H1 (cell line): ENCODE measurements at regions not wholly inside any gene's neighbourhood (a gene's known extent, or its start where the extent isn't known, plus 50 kb on each side); places are given as distances from the start of the nearest gene placed in this dataset.

Source experiments
- CTCF ChIA-PET: fragments of 300-600 bp; sonication (Branson Sonifier 250); formaldehyde crosslinking; loops from one replicate; lab custom pipeline; 2021; ENCODE audit not compliant: partially characterized antibody; lab: Charles Lee
- POLR2A ChIA-PET: fragments of 300-600 bp; sonication (Branson Sonifier 250); formaldehyde crosslinking; loops from one replicate; lab custom pipeline; 2021; ENCODE audit warnings: inconsistent platforms; ENCODE audit not compliant: partially characterized antibody; lab: Charles Lee
- DNase-seq, 2 experiments: peaks; one replicate each; pipeline versions ENCODE4 v3.0.0 to v3.0.0-alpha.2; 2010 to 2022; ENCODE audit warnings: low spot score in 2 of 2, low read depth in 1 of 2, mixed read lengths in 1 of 2
- FAIRE-seq: peaks from 2 replicates; lab custom pipeline; 2011; peaks lifted over from hg19 to GRCh38; lab: Jason Lieb, UNC
- H2AFZ ChIP-seq: 2 replicates; pipeline ENCODE4 v1.8.1; 2012; ENCODE audit warnings: low read length, inconsistent platforms
- H2AK5ac ChIP-seq: 2 replicates; pipeline ENCODE4 v1.6.1; 2013; ENCODE audit warnings: low read depth, low read length
- H2BK120ac ChIP-seq: replicated peaks from 2 replicates; pipeline ENCODE3; 2013; ENCODE audit warnings: low read depth, low read length, inconsistent platforms
- H2BK12ac ChIP-seq: 2 replicates; pipeline ENCODE4 v1.6.1; 2013; ENCODE audit warnings: low read depth, low read length
- H2BK15ac ChIP-seq: 2 replicates; pipeline ENCODE4 v1.6.1; 2013; ENCODE audit warnings: low read length
- H2BK20ac ChIP-seq: 2 replicates; pipeline ENCODE4 v1.6.1; 2013; ENCODE audit warnings: low read length
- H2BK5ac ChIP-seq: 2 replicates; pipeline ENCODE4 v1.6.1; 2013; ENCODE audit warnings: low read depth, low read length
- H3K14ac ChIP-seq: 2 replicates; pipeline ENCODE4 v1.6.1; 2013; ENCODE audit warnings: inconsistent platforms; ENCODE audit not compliant: insufficient read length
- H3K18ac ChIP-seq: 2 replicates; pipeline ENCODE4 v1.6.1; 2013; ENCODE audit warnings: low read length; ENCODE audit errors: extremely low read depth
- H3K23ac ChIP-seq: 2 replicates; pipeline ENCODE4 v1.6.1; 2013; ENCODE audit warnings: inconsistent platforms; ENCODE audit not compliant: insufficient read length
- H3K23me2 ChIP-seq: 2 replicates; pipeline ENCODE4 v1.6.1; 2013; ENCODE audit warnings: low read depth, low read length
- H3K27ac ChIP-seq: 2 replicates; pipeline ENCODE4 v1.6.1; 2011; ENCODE audit warnings: low read depth, low read length, inconsistent platforms
- H3K27me3 ChIP-seq, 4 experiments: replicated peaks in 1 of 4; 1 replicate in 1 of 4; 2 replicates in 3 of 4; pipeline versions ENCODE4 v1.6.1 to v1.8.1; 2011 to 2013; ENCODE audit warnings: low read length in 3 of 4, mild to moderate bottlenecking in 3 of 4, inconsistent platforms in 2 of 4, mixed read lengths in 2 of 4, moderate library complexity in 1 of 4; ENCODE audit not compliant: control insufficient read depth in 3 of 4, insufficient read depth in 3 of 4; ENCODE audit errors: extremely low read depth in 1 of 4
- H3K36me3 ChIP-seq, 4 experiments: 2 replicates each; pipeline versions ENCODE4 v1.6.1 to v1.8.1; 2011 to 2013; ENCODE audit warnings: mild to moderate bottlenecking in 4 of 4, low read length in 3 of 4, moderate library complexity in 2 of 4, control low read depth in 1 of 4, inconsistent platforms in 1 of 4; ENCODE audit not compliant: insufficient read depth in 4 of 4, control insufficient read depth in 2 of 4
- H3K4ac ChIP-seq: replicated peaks from 2 replicates; pipeline ENCODE3; 2013; ENCODE audit warnings: low read length, low read depth, mixed read lengths, inconsistent platforms; ENCODE audit not compliant: insufficient read length
- H3K4me1 ChIP-seq, 4 experiments: replicated peaks in 1 of 4; 1 replicate in 1 of 4; 2 replicates in 3 of 4; pipeline versions ENCODE4 v1.6.1 to v1.8.1; 2011 to 2013; ENCODE audit warnings: low read length in 3 of 4, inconsistent platforms in 2 of 4, mixed read lengths in 1 of 4; ENCODE audit not compliant: insufficient read depth in 4 of 4, control insufficient read depth in 3 of 4
- H3K4me2 ChIP-seq, 2 experiments: 2 replicates each; pipeline versions ENCODE4 v1.6.1 to v1.8.1; 2011 to 2013; ENCODE audit warnings: low read depth in 2 of 2, low read length in 2 of 2, control low read depth in 1 of 2, inconsistent platforms in 1 of 2, mild to moderate bottlenecking in 1 of 2; ENCODE audit not compliant: insufficient read depth in 1 of 2
- H3K4me3 ChIP-seq, 4 experiments: fragments of 200-600, 300-600 bp in 1 of 4; sonication (generic), shearing (Covaris generic), sonication (Bioruptor Twin) in 1 of 4; 2 replicates each; pipeline versions ENCODE4 v1.5.1 to v1.8.1; 2011 to 2016; ENCODE audit warnings: low read length in 4 of 4, low read depth in 3 of 4, control low read depth in 2 of 4, inconsistent platforms in 2 of 4, mild to moderate bottlenecking in 2 of 4, mixed read lengths in 1 of 4, moderate library complexity in 1 of 4; ENCODE audit not compliant: insufficient read depth in 2 of 4; ENCODE audit errors: extremely low read depth in 1 of 4
- H3K56ac ChIP-seq: replicated peaks from 2 replicates; pipeline ENCODE3; 2013; ENCODE audit warnings: low read depth, mild to moderate bottlenecking, mixed read lengths, low read length, inconsistent platforms; ENCODE audit not compliant: insufficient read length
- H3K79me1 ChIP-seq: 2 replicates; pipeline ENCODE4 v1.6.1; 2013; ENCODE audit warnings: low read depth, low read length, control low read depth
- H3K79me2 ChIP-seq, 2 experiments: 2 replicates each; pipeline versions ENCODE4 v1.6.1 to v1.8.1; 2012 to 2013; ENCODE audit warnings: low read length in 2 of 2, mild to moderate bottlenecking in 2 of 2, inconsistent platforms in 1 of 2; ENCODE audit not compliant: insufficient read depth in 2 of 2, control insufficient read depth in 1 of 2
- H3K9ac ChIP-seq, 4 experiments: replicated peaks in 1 of 4; 1 replicate in 1 of 4; 2 replicates in 3 of 4; pipeline versions ENCODE4 v1.6.1 to v1.8.1; 2011 to 2013; ENCODE audit warnings: low read depth in 3 of 4, low read length in 3 of 4, control low read depth in 2 of 4, mild to moderate bottlenecking in 2 of 4, moderate library complexity in 2 of 4, inconsistent platforms in 1 of 4; ENCODE audit errors: extremely low read depth in 1 of 4
- H3K9me3 ChIP-seq, 2 experiments: 2 replicates each; pipeline versions ENCODE4 v1.6.1 to v1.8.1; 2012 to 2013; ENCODE audit warnings: mild to moderate bottlenecking in 2 of 2, moderate library complexity in 2 of 2, control low read depth in 1 of 2, inconsistent platforms in 1 of 2, low read depth in 1 of 2, low read length in 1 of 2, mixed read lengths in 1 of 2; ENCODE audit not compliant: insufficient read depth in 2 of 2
- H4K20me1 ChIP-seq, 2 experiments: replicated peaks in 1 of 2; 2 replicates each; pipeline versions ENCODE3 to v1.8.1; 2011 to 2013; ENCODE audit warnings: inconsistent platforms in 2 of 2, low read length in 2 of 2, mild to moderate bottlenecking in 1 of 2; ENCODE audit not compliant: insufficient read depth in 2 of 2, control insufficient read depth in 1 of 2
- H4K5ac ChIP-seq: 2 replicates; pipeline ENCODE4 v1.6.1; 2013; ENCODE audit warnings: low read length, low read depth, mixed read lengths, inconsistent platforms; ENCODE audit not compliant: insufficient read length
- H4K8ac ChIP-seq: 2 replicates; pipeline ENCODE4 v1.8.0; 2013; ENCODE audit warnings: mild to moderate bottlenecking, moderate library complexity, low read length, inconsistent platforms; ENCODE audit not compliant: insufficient read depth; ENCODE audit errors: extremely low read depth
- H4K91ac ChIP-seq: replicated peaks from 2 replicates; pipeline ENCODE3; 2013; ENCODE audit warnings: low read length, mixed read lengths, inconsistent platforms; ENCODE audit not compliant: insufficient read length
- BCL11A ChIP-seq, 2 experiments: IDR thresholded peaks; one replicate each; pipeline ENCODE4 v1.6.1; 2011; ENCODE audit warnings: low read depth in 2 of 2, low read length in 2 of 2, mild to moderate bottlenecking in 2 of 2
- CBX5 ChIP-seq: fragments of 300-800, 300-1000 bp; sonication (generic); IDR thresholded peaks from 2 replicates; pipeline ENCODE4 v1.7.1; 2016; ENCODE audit warnings: antibody characterized with exemption, low read length, low read depth
- RFX5 ChIP-seq: IDR thresholded peaks from 2 replicates; pipeline ENCODE4 v1.6.1; 2011; ENCODE audit warnings: low read depth, low read length, improper control_type of control experiment, borderline replicate concordance
- SIX5 ChIP-seq: IDR thresholded peaks from 2 replicates; pipeline ENCODE4 v1.6.1; 2011; ENCODE audit warnings: mild to moderate bottlenecking, low read depth, low read length
- TAF7 ChIP-seq: optimal IDR thresholded peaks from 2 replicates; pipeline ENCODE3; 2011; ENCODE audit warnings: low read depth, mild to moderate bottlenecking, inconsistent platforms, low read length, moderate library complexity, borderline replicate concordance
- TBP ChIP-seq: IDR thresholded peaks from 2 replicates; pipeline ENCODE4 v1.6.1; 2011; ENCODE audit warnings: low read depth, low read length, improper control_type of control experiment
- WGBS, 2 experiments: shearing (Covaris generic) in 1 of 2; methylation state at CpG; one replicate each; pipeline versions ENCODE4 v1.1.6 to v1.1.7; 2013 to 2015; ENCODE audit warnings: low lambda C conversion rate in 2 of 2, mixed read lengths in 2 of 2, inconsistent platforms in 1 of 2, low coverage in 1 of 2, missing lambda C conversion rate in 1 of 2; ENCODE audit not compliant: insufficient replicate concordance in 2 of 2, insufficient coverage in 1 of 2, insufficient read length in 1 of 2; ENCODE audit errors: extremely low coverage in 1 of 2, missing lambda C conversion rate in 1 of 2; 5-methylcytosine and 5-hydroxymethylcytosine counted together
- TF ChIP-seq, protein P1 (sequence below): IDR thresholded peaks from 2 replicates; pipeline ENCODE4 v1.6.1; 2012; ENCODE audit warnings: inconsistent platforms

DNA sequence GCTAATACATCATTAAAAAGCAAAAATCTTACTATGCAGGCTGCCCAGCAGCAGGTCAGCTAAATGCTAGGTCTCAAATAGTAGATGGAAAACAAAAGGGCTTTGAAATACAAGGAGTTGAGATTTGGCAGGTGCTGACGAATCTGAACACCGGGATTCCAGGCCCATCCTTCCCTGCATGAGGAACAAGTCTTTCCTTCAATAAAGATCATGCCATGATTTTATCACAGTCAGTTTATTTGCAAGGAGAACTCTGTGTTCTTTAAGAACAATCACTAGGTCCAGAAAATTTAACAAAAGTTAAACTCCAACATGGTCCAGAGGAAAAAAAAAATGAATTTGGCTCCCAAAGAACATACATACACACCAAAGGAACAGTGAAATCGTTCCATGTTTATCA, 551.4 kb downstream of the SLITRK6 start (continued):
- TF ChIP-seq BCL11A (IDR thresholded peaks at IDR 0.05; ENCODE audit: low read depth in 2 of 2, low read length in 2 of 2), result no peak

DNA sequence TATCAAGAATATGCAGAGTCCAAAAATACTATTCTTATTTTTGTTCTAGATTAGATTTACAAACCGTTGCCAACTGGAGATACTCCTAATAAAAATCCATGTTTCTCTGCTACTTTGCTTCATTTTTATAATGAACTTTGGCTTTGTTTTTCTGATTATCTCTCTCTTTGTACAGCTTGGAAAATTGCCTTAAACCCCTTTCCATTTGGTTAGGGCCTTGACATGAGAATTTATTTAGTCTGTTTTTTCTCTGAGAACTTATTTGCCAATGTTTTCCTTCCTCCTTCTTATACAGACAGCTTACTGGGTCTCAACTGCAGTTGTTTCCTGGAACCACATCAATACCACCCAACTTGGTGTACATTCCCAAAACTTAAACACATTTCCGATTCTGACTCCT, 555.4 kb downstream of the SLITRK6 start:
- H3K18ac ChIP-seq, result no peak overlapping the region
- no peak overlapping the region for H3K14ac ChIP-seq
- no peak overlapping the region for H3K56ac ChIP-seq
- no peak overlapping the region for H2AK5ac ChIP-seq
- no peaks in the 10 kb centered on the region for H3K27me3 ChIP-seq
- no peak overlapping the region for H2BK12ac ChIP-seq
- no peak overlapping the region for H2BK15ac ChIP-seq
- H3K9ac ChIP-seq, result no peak overlapping the region
- CTCF ChIA-PET, result interaction anchor here (0.9 kb wide), 1 partner anchor 122 kb away, joined by 3 read pairs; no protein-coding TSS in a partner anchor
- no peaks in the 10 kb centered on the region for H3K79me2 ChIP-seq
- H3K79me1 ChIP-seq, result no peaks in the 10 kb centered on the region
- no peak overlapping the region for H3K23ac ChIP-seq
- no peaks in the 10 kb centered on the region for H3K36me3 ChIP-seq
- no peak overlapping the region for H4K91ac ChIP-seq
- POLR2A ChIA-PET, result no interaction called here
- H3K23me2 ChIP-seq, result no peaks in the 10 kb centered on the region
- TF ChIP-seq RFX5 (no peak), CBX5 (no peak), SIX5 (no peak), TBP (no peak), TAF7 (no peak)
- TF ChIP-seq, protein P1, sequence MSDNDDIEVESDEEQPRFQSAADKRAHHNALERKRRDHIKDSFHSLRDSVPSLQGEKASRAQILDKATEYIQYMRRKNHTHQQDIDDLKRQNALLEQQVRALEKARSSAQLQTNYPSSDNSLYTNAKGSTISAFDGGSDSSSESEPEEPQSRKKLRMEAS, result no peak
- no peak overlapping the region for H2BK5ac ChIP-seq
- H4K5ac ChIP-seq, result no peak overlapping the region
- 78% methylated on average over 2 of the region's 2 CpGs; no CpG with 5 or more reads in 1 of the 2 experiments for WGBS, 2 experiments
- H2BK20ac ChIP-seq, result no peak overlapping the region
- no peak overlapping the region for H4K8ac ChIP-seq
- H3K9me3 ChIP-seq, result no peaks in the 10 kb centered on the region
- FAIRE-seq (no peak), DNase-seq (no peak)
- H4K20me1 ChIP-seq, result no peaks in the 10 kb centered on the region
- no peak overlapping the region for H3K4me2 ChIP-seq
- H3K4me1 ChIP-seq, result no peaks in the 10 kb centered on the region
- no peak overlapping the region for H2BK120ac ChIP-seq
- no peak overlapping the region for H3K4ac ChIP-seq
- no peak overlapping the region for H2AFZ ChIP-seq
- H3K4me3 ChIP-seq, result no peak overlapping the region
- H3K27ac ChIP-seq, result no peak overlapping the region
